NCI-H2227 (cell line): ENCODE measurements at regions not wholly inside any gene's neighbourhood (a gene's known extent, or its start where the extent isn't known, plus 50 kb on each side); places are given as distances from the start of the nearest gene placed in this dataset.
A peak's percentile ranks its signal among the peaks of the same experiment; 100 is the strongest.
"Not testable (repeated sequence)": the region's sequence is repeated elsewhere in the genome, so short reads cannot be mapped to it uniquely, and the experiment has no call there.

Experiments
- DNase-seq: peaks from one replicate; lab custom pipeline; 2025; ENCODE audit not compliant: unreplicated experiment; lab: John Stamatoyannopoulos, UW

- no peak for DNase-seq
These were observed 280.6 kb upstream of the DEFB112 start for GRCh38 chr6:50330347-50330746.

DNA sequence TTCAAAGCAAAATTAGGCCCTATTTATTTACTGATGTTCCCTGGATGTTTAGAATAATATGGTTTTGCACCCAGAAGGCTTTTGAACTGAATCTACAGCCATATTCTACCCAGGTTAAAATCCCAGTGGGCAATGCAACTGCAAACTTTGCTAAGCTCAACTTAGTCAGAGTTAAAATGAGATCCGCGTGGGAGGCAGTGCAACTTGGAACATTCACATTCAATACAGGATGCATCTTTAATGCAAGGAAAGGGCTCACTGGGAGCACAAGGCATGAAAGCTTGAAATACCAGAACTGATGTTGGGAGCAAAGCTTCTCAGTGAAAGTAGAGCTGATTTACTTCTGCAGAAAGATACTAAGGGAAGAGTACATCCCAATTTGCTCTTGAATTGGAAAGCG is 281.2 kb upstream of the DEFB112 start:
- DNase-seq, result no peak

- no peak for DNase-seq
These were observed 284.0 kb upstream of the DEFB112 start for GRCh38 chr6:50333696-50334095.

DNA sequence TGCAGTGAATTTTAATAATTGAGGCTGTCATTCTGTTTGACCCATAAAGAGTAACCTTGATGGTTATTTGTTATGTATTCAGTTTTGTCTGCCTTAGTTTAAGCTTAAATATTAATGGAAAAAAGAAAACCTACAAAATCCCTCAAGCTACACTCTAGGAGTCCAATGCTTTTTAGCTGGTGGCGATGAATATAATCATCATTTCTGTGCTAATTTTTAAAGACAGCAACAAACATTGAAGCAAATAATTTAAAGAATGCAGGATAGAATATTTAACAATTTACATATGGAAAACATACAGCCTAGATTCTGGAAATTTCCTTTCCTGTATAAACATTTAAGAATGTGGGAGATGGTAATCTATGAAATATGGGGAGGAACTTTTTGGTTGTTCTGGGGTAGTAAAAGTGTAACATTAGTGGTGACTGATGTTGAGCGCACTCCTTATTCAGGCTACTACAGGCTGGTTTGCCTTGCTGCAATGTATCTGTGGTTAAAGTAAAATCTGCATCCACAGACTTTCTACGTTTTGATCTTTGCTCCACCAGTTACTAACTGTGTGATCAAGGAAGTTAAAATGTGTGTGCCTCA is 287.9 kb upstream of the DEFB112 start:
- DNase-seq, result no peak

DNA sequence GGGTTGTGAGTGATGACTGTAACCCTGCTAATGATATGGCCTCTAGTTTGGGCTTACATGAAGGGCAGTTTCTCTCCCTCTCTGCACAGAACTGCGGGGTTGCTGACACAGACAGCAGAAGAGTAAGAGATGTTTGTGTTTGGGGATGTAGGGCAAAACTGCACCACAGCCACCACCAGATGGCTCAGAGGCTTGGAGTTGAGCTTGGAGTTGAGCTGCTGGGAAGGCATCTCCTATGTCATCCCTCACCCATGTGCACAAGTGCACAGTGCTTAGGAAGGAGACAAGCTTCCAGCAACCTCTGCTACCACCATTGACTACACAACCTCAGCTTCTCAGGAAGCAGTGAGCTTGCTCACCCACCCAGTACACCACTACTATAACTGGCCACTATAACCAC is 303.9 kb upstream of the DEFB112 start:
- DNase-seq, result no peak

DNA sequence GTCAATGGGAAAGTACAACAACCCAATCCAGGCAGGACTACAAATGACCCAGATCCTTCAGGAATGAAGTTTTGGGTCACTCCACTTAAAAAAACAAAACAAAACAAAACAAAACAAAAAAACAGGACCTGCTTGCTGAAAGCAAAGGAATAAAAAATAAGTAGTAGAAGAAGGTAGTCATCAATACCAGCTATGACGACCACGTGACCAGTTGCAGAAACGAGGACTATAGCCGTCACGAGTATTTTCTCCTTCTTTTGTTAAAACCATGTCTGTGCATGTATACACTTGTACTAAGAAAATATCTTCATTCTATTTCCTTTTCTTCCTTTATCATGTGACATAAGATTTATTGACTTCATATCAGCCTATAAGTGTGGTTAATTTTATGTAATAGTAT is 308.4 kb upstream of the DEFB112 start:
- no peak for DNase-seq

DNA sequence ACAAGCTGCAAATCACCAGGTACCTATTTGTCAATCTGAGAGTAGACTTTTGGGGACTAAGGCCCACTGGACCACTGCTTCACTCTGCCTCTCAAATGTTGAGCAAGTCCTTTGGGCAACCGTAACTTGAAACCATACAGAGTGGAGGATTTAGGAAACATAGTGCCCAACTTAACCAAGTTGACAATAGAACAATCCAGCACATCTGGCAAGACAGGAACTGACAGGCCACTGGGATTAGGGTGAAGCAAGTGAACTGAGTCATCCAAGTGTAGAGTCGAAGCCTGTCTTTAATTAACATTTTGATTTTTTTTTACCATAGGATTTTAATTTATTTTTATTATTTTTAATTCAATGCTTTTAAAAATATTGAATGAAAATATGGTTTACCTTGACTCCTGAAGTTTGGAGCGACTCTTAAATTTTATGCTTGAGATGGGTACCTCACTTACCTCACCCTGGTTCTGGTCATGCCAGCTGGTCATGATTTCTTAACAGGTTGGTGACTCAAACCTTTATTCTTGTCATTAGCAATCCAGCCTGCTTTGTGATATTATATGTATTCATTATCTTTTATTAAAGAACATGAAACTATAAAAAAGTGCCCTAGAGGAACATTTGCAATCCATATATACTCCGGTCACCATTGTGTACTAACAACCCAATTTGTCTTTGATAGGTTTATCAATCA is 312.1 kb upstream of the DEFB112 start:
- DNase-seq, result no peak

- DNase-seq, result no peak
These were observed 313.0 kb upstream of the DEFB112 start for GRCh38 chr6:50362706-50363105.

DNA sequence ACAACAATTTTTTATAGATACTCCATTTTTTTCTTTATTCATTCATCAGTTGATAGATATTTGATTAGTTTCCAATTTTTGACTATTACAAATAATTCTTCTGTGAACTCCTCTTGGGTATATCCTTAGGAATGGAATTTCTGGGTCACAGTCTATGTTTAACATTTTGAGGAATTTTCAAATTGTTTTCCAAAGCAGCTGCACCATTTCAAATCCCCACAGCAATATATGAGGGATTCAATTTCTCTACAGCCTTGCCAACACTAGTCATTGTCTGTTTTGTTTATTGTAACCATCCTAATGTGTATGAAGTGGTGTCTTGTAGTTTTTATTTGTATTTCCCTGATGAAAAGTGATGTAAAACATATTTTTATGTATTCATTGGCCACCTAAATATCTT is 320.3 kb upstream of the DEFB112 start:
- DNase-seq, result no peak

GRCh38 chr6:50380406-50381098 is 330.8 kb upstream of the DEFB112 start:
- DNase-seq, result no peak

- no peak for DNase-seq
These were observed 331.3 kb upstream of the DEFB112 start for GRCh38 chr6:50381099-50381415.

DNA sequence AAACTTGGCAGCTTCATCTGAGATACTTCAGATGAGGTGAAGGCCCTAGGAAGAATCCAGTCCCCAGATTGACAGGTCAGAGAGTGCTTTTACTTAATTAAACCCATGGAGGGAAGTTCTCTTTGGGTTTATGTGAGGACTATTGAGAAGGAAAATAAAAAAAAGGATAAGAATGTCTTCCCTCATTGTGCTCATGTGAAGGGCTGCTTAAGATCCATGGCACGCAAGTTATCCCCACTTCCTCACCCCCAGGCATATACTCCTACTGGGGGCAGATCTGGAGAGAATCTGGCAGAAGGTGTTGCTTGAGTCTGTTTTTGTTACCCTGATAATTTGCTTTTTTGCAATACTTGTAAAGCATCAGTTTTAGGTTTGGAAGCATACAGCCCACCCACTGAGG is 322.9 kb upstream of the TFAP2D start:
- DNase-seq, result no peak

DNA sequence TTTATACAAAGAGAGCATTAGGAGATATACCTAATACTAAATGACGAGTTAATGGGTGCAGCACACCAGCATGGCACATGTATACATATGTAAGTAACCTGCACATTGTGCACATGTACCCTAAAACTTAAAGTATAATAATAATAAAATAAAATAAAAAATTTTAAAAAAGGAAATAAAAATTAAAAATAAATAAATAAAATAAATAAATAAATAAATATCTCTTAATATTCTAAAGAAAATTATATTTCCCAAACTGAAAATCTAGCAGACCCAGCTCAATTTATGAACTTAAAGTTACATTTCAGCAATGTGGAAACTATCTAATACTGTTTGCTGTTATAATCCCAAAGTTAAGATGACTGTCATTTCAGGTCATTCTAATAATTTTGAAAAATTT is 319.2 kb upstream of the TFAP2D start:
- not testable (repeated sequence) for DNase-seq

DNA sequence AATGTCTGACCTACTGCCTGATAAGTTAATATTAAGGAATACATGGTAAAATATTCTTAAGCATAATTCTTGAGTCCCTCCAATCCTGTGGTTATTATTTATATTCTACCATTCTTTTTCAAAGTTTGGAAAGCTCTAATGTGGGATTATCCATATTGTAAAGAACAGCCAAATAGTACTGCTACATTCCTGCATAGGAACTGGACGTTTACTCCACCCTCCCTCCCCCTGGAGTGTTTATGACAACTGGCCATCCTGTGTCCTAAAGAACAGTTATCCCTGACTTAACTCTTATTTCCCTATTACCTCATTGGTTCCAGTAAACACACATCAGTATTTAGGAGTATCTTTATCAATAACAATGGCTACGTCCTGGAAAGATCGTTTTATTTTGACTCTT is 308.7 kb upstream of the TFAP2D start:
- DNase-seq, result no peak

DNA sequence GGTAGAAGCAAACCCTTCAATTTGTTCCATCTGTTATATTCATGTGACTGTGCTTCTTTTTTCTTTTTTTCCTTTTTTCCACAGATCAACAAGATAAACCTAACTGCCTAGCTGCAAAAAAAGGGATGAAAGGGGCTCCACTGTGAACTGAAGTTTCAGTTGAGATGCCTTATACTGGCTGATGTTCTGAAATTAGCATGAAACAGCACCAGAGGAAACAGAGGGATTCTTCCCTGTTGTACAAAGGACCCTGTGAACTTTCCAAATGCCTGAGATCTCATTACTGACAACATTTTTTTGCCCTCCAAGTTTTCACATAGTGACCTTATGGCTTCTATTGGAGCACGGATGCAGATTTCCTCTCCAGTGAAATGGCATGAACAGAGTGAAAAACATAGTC is 302.7 kb upstream of the TFAP2D start:
- no peak for DNase-seq

- peak; percentile 28 for DNase-seq
These were observed 292.3 kb upstream of the TFAP2D start for GRCh38 chr6:50421041-50421440.

DNA sequence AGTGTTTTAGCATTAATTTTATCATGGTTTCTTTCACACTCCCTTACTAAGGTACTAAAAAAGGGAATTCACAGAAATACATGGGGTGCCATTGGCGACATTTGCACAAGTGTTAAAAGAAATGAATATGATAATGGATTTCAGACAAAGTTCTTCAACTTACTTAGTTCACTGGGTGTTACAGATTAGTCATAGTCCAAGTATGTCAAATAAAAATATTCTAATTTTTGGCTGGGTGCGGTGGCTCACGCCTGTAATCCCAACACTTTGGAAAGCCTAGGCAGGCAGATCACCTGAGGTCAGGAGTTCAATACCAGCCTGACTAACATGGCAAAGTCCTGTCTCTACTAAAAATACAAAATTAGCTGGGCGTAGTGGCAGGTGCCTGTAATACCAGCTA is 286.1 kb upstream of the TFAP2D start:
- DNase-seq, result no peak

DNA sequence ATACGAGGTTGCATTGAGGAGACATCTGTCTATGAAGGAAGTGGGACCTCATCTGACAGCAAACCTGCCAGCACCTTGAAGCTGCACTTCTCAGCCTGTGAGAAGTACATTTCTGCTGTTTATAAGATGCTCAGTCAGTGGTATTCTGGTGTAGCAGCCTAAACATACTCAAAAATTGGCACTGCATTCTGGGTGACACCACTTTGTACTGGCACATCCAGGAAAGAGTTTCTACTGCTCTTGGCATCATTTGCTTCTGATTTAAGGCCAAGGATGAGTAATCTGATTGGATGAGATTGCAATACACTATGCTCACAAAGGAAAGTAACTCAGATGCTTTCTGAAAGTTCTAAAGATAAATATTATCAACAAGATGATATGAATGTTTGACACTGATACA is 275.4 kb upstream of the TFAP2D start:
- DNase-seq, result no peak

GRCh38 chr6:50442531-50443040 is 270.7 kb upstream of the TFAP2D start:
- DNase-seq, result no peak

DNA sequence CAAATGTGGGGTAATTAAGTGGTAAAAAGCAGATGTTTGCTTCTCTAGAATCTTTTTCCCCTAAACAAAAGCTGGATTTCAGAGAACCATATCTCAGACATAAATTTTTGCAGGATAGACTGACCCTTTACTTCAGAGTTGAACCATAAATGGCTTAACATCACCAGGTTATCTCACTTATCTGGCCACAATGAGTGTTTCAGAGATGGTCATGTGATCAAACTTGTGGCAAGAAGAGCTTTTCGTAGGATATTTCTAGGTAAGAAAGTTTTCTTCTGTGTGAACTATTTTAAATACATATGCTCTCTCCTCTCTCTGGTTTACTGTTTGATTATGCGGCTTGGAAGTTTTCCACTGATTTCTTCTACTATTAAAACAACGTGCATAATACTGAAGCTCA is 270.2 kb upstream of the TFAP2D start:
- no peak for DNase-seq

DNA sequence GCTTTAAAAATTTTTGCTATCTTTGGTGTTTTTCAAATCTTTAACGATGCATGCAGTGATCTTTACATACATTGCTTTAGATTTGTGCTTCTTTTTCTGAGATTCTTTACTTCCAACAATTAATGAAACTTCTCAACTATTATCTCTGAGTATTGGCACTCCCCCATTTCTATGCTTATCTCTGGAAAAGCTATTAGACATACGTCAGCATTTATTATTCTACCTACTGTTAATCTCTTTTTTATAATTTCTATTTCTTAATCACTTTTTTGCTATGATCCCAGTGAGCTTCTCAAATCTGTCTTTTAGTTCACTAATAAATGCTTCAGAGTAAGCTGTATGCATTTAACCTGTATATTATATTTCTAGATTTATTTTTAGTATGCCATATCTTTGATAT is 264.2 kb upstream of the TFAP2D start:
- DNase-seq, result no peak

DNA sequence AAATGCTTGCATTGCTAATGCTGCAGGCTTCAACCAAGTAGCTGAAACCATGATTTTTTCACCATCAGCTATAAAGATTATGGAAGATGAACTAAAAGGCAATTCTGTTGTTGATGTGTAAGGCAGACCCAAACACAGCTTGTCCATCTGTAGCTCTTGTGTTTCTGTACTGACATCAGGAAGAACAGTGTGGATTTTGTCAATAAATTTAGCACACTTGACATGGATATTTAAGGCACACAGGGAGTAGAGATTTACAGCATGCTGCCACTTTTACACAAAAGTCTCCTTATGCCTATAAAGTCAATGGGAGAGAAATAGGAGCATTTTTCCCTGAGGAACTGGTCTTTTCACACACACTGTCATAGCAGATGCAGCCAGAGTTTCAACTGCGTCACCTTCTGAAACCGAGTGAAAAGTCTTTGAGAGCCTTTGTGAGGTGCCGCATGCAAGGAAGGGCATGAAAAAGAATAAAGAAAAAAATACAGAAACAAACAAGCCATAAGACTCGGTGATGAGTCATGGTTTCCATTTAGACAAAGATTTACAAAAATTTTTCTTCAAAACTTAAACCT is 261.4 kb upstream of the TFAP2D start:
- no peak for DNase-seq
